GM03348 (cell line): ENCODE measurements at regions not wholly inside any gene's neighbourhood (a gene's known extent, or its start where the extent isn't known, plus 50 kb on each side); places are given as distances from the start of the nearest gene placed in this dataset.

Experiments used
- DNase-seq: peaks from one replicate; pipeline ENCODE4 v3.0.0; 2012; ENCODE audit warnings: low spot score

GRCh38 chr4:11910812-11911211 lies 482.1 kb upstream of the HS3ST1 start:
- DNase-seq: no peak

GRCh38 chr4:11908712-11909111 lies 480.0 kb upstream of the HS3ST1 start:
- no peak for DNase-seq

GRCh38 chr4:11908205-11908604 lies 479.5 kb upstream of the HS3ST1 start:
- no peak for DNase-seq

GRCh38 chr4:11904846-11905739 lies 476.4 kb upstream of the HS3ST1 start:
- no peak for DNase-seq

GRCh38 chr4:11904117-11904535 lies 475.4 kb upstream of the HS3ST1 start:
- no peak for DNase-seq

GRCh38 chr4:11901089-11901488 lies 472.4 kb upstream of the HS3ST1 start:
- DNase-seq: no peak

- DNase-seq: no peak
These were observed 471.7 kb upstream of the HS3ST1 start for GRCh38 chr4:11900359-11900758.

GRCh38 chr4:11898796-11899195 lies 470.1 kb upstream of the HS3ST1 start:
- DNase-seq: no peak

GRCh38 chr4:11895766-11896165 lies 467.1 kb upstream of the HS3ST1 start:
- DNase-seq: no peak

- no peak for DNase-seq
These were observed 466.3 kb upstream of the HS3ST1 start for GRCh38 chr4:11894977-11895376.

- no peak for DNase-seq
These were observed 465.5 kb upstream of the HS3ST1 start for GRCh38 chr4:11894221-11894620.

- no peak for DNase-seq
These were observed 460.4 kb upstream of the HS3ST1 start for GRCh38 chr4:11889099-11889498.

GRCh38 chr4:11881947-11882346 lies 453.3 kb upstream of the HS3ST1 start:
- no peak for DNase-seq

GRCh38 chr4:11881364-11881763 lies 452.7 kb upstream of the HS3ST1 start:
- DNase-seq: no peak

GRCh38 chr4:11878241-11878640 lies 449.5 kb upstream of the HS3ST1 start:
- no peak for DNase-seq

- no peak for DNase-seq
These were observed 447.4 kb upstream of the HS3ST1 start for GRCh38 chr4:11876104-11876503.

GRCh38 chr4:11869191-11869870 lies 440.6 kb upstream of the HS3ST1 start:
- DNase-seq: no peak

GRCh38 chr4:11866391-11866790 lies 437.7 kb upstream of the HS3ST1 start:
- DNase-seq: no peak

- DNase-seq: no peak
These were observed 432.3 kb upstream of the HS3ST1 start for GRCh38 chr4:11860996-11861395.

- no peak for DNase-seq
These were observed 429.2 kb upstream of the HS3ST1 start for GRCh38 chr4:11857881-11858280.

- no peak for DNase-seq
These were observed 418.5 kb upstream of the HS3ST1 start for GRCh38 chr4:11847167-11847566.

- DNase-seq: no peak
These were observed 415.2 kb upstream of the HS3ST1 start for GRCh38 chr4:11843927-11844326.

- DNase-seq: no peak
These were observed 414.6 kb upstream of the HS3ST1 start for GRCh38 chr4:11843340-11843739.
